Fibroblast of mammary gland (primary cell): ENCODE measurements at regions not wholly inside any gene's neighbourhood (a gene's known extent, or its start where the extent isn't known, plus 50 kb on each side); places are given as distances from the start of the nearest gene placed in this dataset.
"Not testable (repeated sequence)": the region's sequence is repeated elsewhere in the genome, so short reads cannot be mapped to it uniquely, and the experiment has no call there.

Experiments used
- DNase-seq: peaks from one replicate; pipeline ENCODE4 v3.0.0-alpha.2; 2010; ENCODE audit warnings: low read depth
- H3K4me3 ChIP-seq: 2 replicates; pipeline ENCODE4 v1.5.1; 2011; ENCODE audit warnings: low read depth, mild to moderate bottlenecking, low read length, moderate library complexity; ENCODE audit not compliant: control insufficient read depth
- CTCF ChIP-seq: conservative IDR thresholded peaks from 2 replicates; pipeline ENCODE4 v1.5.1; 2011; ENCODE audit warnings: low read depth, low read length, inconsistent platforms; ENCODE audit not compliant: control insufficient read depth, insufficient read depth

GRCh38 chr2:126115975-126116374 is 540.0 kb upstream of the GYPC start:
- H3K4me3 ChIP-seq = no peak overlapping the region
- no peak for TF ChIP-seq CTCF
- no peak for DNase-seq

GRCh38 chr2:126117886-126118285 is 538.1 kb upstream of the GYPC start:
- H3K4me3 ChIP-seq = no peak overlapping the region
- no peak for TF ChIP-seq CTCF
- no peak for DNase-seq

GRCh38 chr2:126145752-126146151 is 510.2 kb upstream of the GYPC start:
- no peak for DNase-seq
- no peak for TF ChIP-seq CTCF
- H3K4me3 ChIP-seq = no peak overlapping the region

GRCh38 chr2:126154256-126154785 is 501.6 kb upstream of the GYPC start:
- no peak for DNase-seq
- H3K4me3 ChIP-seq = no peak overlapping the region
- no peak for TF ChIP-seq CTCF

- DNase-seq, H3K4me3 ChIP-seq: not testable (repeated sequence)
These were observed 495.0 kb upstream of the GYPC start for GRCh38 chr2:126160950-126161349.

GRCh38 chr2:126172631-126173184 is 483.2 kb upstream of the GYPC start:
- no peak for TF ChIP-seq CTCF
- DNase-seq = no peak
- no peak overlapping the region for H3K4me3 ChIP-seq

GRCh38 chr2:126175222-126175621 is 480.7 kb upstream of the GYPC start:
- no peak for DNase-seq
- H3K4me3 ChIP-seq = no peak overlapping the region
- TF ChIP-seq CTCF = no peak
